ENCODE measurements at regions not wholly inside any gene's neighbourhood (a gene's known extent, or its start where the extent isn't known, plus 50 kb on each side); places are given as distances from the start of the nearest gene placed in this dataset.

- TF ChIP-seq CTCF (IDR thresholded peaks at IDR 0.05; ENCODE audit: low read depth, low read length, poor library complexity, severe bottlenecking) (no peak), EZH2phosphoT487 (IDR thresholded peaks at IDR 0.05; ENCODE audit: borderline replicate concordance, low read length) (no peak)
Measured at GRCh38 chr1:194684636-194685035, 1498.2 kb upstream of the B3GALT2 start.
